Keratinocyte (primary cell): ENCODE measurements at regions not wholly inside any gene's neighbourhood (a gene's known extent, or its start where the extent isn't known, plus 50 kb on each side); places are given as distances from the start of the nearest gene placed in this dataset.

Experiments used
- DNase-seq: peaks from one replicate; pipeline ENCODE4 v3.0.0-alpha.2; 2011; ENCODE audit warnings: low read depth, missing footprints, low spot score
- FAIRE-seq: peaks from 2 replicates; lab custom pipeline; 2011; peaks lifted over from hg19 to GRCh38; lab: Jason Lieb, UNC
- H2AFZ ChIP-seq: 2 replicates; pipeline ENCODE4 v1.6.0; 2012; ENCODE audit warnings: low read length, control low read depth, inconsistent platforms; ENCODE audit not compliant: control insufficient read depth
- H3K27ac ChIP-seq: 2 replicates; pipeline ENCODE4 v1.5.1; 2011; ENCODE audit warnings: low read length; ENCODE audit not compliant: control insufficient read depth, insufficient read depth
- H3K27me3 ChIP-seq: 3 replicates; pipeline ENCODE4 v1.6.0; 2011; ENCODE audit warnings: low read length; ENCODE audit not compliant: control insufficient read depth, insufficient read depth; ENCODE audit errors: extremely low read depth
- H3K36me3 ChIP-seq, 2 experiments: 2 replicates in 1 of 2; 3 replicates in 1 of 2; pipeline ENCODE4 v1.5.1; 2011; ENCODE audit warnings: low read length in 2 of 2, mild to moderate bottlenecking in 1 of 2; ENCODE audit not compliant: control insufficient read depth in 2 of 2, insufficient read depth in 2 of 2; ENCODE audit errors: extremely low read depth in 1 of 2
- H3K4me1 ChIP-seq: 3 replicates; pipeline ENCODE4 v1.5.1; 2011; ENCODE audit warnings: low read length; ENCODE audit not compliant: control insufficient read depth, insufficient read depth; ENCODE audit errors: extremely low read depth
- H3K4me2 ChIP-seq: 3 replicates; pipeline ENCODE4 v1.6.0; 2011; ENCODE audit warnings: low read depth, low read length; ENCODE audit not compliant: control insufficient read depth, insufficient read depth; ENCODE audit errors: extremely low read depth
- H3K4me3 ChIP-seq, 3 experiments: fragments of 200-600 bp in 1 of 3; sonication (generic) in 1 of 3; 2 replicates in 2 of 3; 3 replicates in 1 of 3; pipeline ENCODE4 v1.5.1; 2011 to 2016; ENCODE audit warnings: low read length in 3 of 3, mild to moderate bottlenecking in 3 of 3, control low read depth in 2 of 3, inconsistent platforms in 1 of 3, low read depth in 1 of 3, mixed read lengths in 1 of 3, mixed run types in 1 of 3, moderate library complexity in 1 of 3; ENCODE audit not compliant: control insufficient read depth in 2 of 3, insufficient read depth in 2 of 3; ENCODE audit errors: extremely low read depth in 1 of 3
- H3K79me2 ChIP-seq: 2 replicates; pipeline ENCODE4 v1.6.0; 2012; ENCODE audit warnings: low read length; ENCODE audit not compliant: control insufficient read depth, insufficient read depth
- H3K9ac ChIP-seq: 3 replicates; pipeline ENCODE4 v1.6.0; 2011; ENCODE audit warnings: low read length; ENCODE audit not compliant: control insufficient read depth, insufficient read depth; ENCODE audit errors: extremely low read depth
- H3K9me1 ChIP-seq: 3 replicates; pipeline ENCODE4 v1.6.0; 2011; ENCODE audit warnings: low read length; ENCODE audit not compliant: control insufficient read depth, insufficient read depth; ENCODE audit errors: extremely low read depth
- H3K9me3 ChIP-seq: 2 replicates; pipeline ENCODE4 v1.5.1; 2012; ENCODE audit warnings: low read depth, low read length; ENCODE audit not compliant: control insufficient read depth
- H4K20me1 ChIP-seq: 3 replicates; pipeline ENCODE4 v1.6.0; 2011; ENCODE audit warnings: low read length; ENCODE audit not compliant: control insufficient read depth, insufficient read depth; ENCODE audit errors: extremely low read depth
- EZH2 ChIP-seq: IDR thresholded peaks from one replicate; pipeline ENCODE4 v1.6.1; 2012; ENCODE audit warnings: inconsistent platforms, mild to moderate bottlenecking, low read length, moderate library complexity
- dilution Hi-C: fragments of 300-500 bp; cut with MboI; formaldehyde crosslinking; loops from one replicate; pipeline ENCODE4 v1.7.0; 2020; ENCODE audit warnings: low sequenced_read_pairs; ENCODE audit not compliant: extremely low pct_ligation_motif_present
- TF ChIP-seq, protein P1 (sequence below), 3 experiments: IDR thresholded peaks in 1 of 3; conservative IDR thresholded peaks in 1 of 3; optimal IDR thresholded peaks in 1 of 3; 2 replicates in 2 of 3; 3 replicates in 1 of 3; pipeline versions ENCODE3 to v1.5.1; 2011; ENCODE audit warnings: low read length in 3 of 3, mild to moderate bottlenecking in 3 of 3, moderate library complexity in 2 of 3, control low read depth in 1 of 3, inconsistent platforms in 1 of 3; ENCODE audit not compliant: insufficient read depth in 2 of 3; ENCODE audit errors: extremely low read depth in 1 of 3

- Histone ChIP-seq H3K27me3 (no peaks in the 10 kb centered on the region), H3K9ac (no peak overlapping the region), H2AFZ (no peak overlapping the region), H3K4me1 (no peaks in the 10 kb centered on the region), H4K20me1 (no peaks in the 10 kb centered on the region), H3K4me3 (no peak overlapping the region), H3K9me3 (no peaks in the 10 kb centered on the region), H3K36me3 (no peaks in the 10 kb centered on the region), H3K4me2 (no peak overlapping the region), H3K9me1 (no peaks in the 10 kb centered on the region), H3K27ac (no peak overlapping the region), H3K79me2 (no peaks in the 10 kb centered on the region)
- TF ChIP-seq, protein P1, sequence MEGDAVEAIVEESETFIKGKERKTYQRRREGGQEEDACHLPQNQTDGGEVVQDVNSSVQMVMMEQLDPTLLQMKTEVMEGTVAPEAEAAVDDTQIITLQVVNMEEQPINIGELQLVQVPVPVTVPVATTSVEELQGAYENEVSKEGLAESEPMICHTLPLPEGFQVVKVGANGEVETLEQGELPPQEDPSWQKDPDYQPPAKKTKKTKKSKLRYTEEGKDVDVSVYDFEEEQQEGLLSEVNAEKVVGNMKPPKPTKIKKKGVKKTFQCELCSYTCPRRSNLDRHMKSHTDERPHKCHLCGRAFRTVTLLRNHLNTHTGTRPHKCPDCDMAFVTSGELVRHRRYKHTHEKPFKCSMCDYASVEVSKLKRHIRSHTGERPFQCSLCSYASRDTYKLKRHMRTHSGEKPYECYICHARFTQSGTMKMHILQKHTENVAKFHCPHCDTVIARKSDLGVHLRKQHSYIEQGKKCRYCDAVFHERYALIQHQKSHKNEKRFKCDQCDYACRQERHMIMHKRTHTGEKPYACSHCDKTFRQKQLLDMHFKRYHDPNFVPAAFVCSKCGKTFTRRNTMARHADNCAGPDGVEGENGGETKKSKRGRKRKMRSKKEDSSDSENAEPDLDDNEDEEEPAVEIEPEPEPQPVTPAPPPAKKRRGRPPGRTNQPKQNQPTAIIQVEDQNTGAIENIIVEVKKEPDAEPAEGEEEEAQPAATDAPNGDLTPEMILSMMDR (optimal IDR thresholded peaks at IDR 0.05 in 1 of 3, IDR thresholded peaks at IDR 0.05 in 1 of 3, conservative IDR thresholded peaks at IDR 0.05 in 1 of 3; ENCODE audit: extremely low read depth in 1 of 3, insufficient read depth in 2 of 3, low read length in 3 of 3): no peak
- TF ChIP-seq EZH2: no peak
- FAIRE-seq (no peak), DNase-seq (no peak)
- dilution Hi-C loops: no loop called here
Measured at GRCh38 chr16:16910666-16911065, 531.7 kb downstream of the NPIPA7 start.

- dilution Hi-C loops: no loop called here
- no peak for DNase-seq
Measured at GRCh38 chr16:16915771-16916170, 536.8 kb downstream of the NPIPA7 start.

More at GRCh38 chr16:16915771-16916170, 536.8 kb downstream of the NPIPA7 start:
- Histone ChIP-seq H3K36me3 (no peaks in the 10 kb centered on the region), H3K4me3 (no peak overlapping the region), H3K9ac (no peak overlapping the region), H4K20me1 (no peaks in the 10 kb centered on the region), H3K9me1 (no peaks in the 10 kb centered on the region), H3K4me1 (no peaks in the 10 kb centered on the region), H3K27ac (no peak overlapping the region), H3K79me2 (no peaks in the 10 kb centered on the region), H3K27me3 (no peaks in the 10 kb centered on the region), H2AFZ (no peak overlapping the region), H3K4me2 (no peak overlapping the region), H3K9me3 (no peaks in the 10 kb centered on the region)
- FAIRE-seq: no peak
- TF ChIP-seq, protein P1 (optimal IDR thresholded peaks at IDR 0.05 in 1 of 3, IDR thresholded peaks at IDR 0.05 in 1 of 3, conservative IDR thresholded peaks at IDR 0.05 in 1 of 3; ENCODE audit: extremely low read depth in 1 of 3, insufficient read depth in 2 of 3, low read length in 3 of 3): no peak
- TF ChIP-seq EZH2: no peak
